ENCODE measurements at regions not wholly inside any gene's neighbourhood (a gene's known extent, or its start where the extent isn't known, plus 50 kb on each side); places are given as distances from the start of the nearest gene placed in this dataset.
"Not testable (repeated sequence)": the region's sequence is repeated elsewhere in the genome, so short reads cannot be mapped to it uniquely, and the experiment has no call there.

GRCh38 chr3:68535782-68536181 lies 396.6 kb downstream of the TAFA4 start:
- Histone ChIP-seq H3K9ac (ENCODE audit: insufficient read depth in 1 of 2, low read length in 2 of 2) (no peak overlapping the region), H3K9me3 (ENCODE audit: control insufficient read depth in 4 of 4, insufficient read depth in 3 of 4, low read length in 3 of 4) (peaks cover 0 to 3% (median 0%) of the 10 kb centered on the region in 4 donors), H3K27ac (ENCODE audit: low read depth in 1 of 2, low read length in 1 of 2) (no peak overlapping the region), H3K36me3 (ENCODE audit: control insufficient read depth in 4 of 4, insufficient read depth in 4 of 4, low read length in 4 of 4) (no peaks in the 10 kb centered on the region), H3K27me3 (ENCODE audit: control insufficient read depth in 3 of 3, insufficient read depth in 3 of 3, low read length in 2 of 3) (no peaks in the 10 kb centered on the region), H3K4me1 (ENCODE audit: control insufficient read depth in 5 of 5, insufficient read depth in 5 of 5, low read length in 5 of 5) (peaks cover 0 to 1% (median 0%) of the 10 kb centered on the region in 5 donors), H3K4me3 (no peak overlapping the region)
- no peak for TF ChIP-seq CTCF (IDR thresholded peaks at IDR 0.05; ENCODE audit: control extremely low read depth, extremely low read depth)
- no peak for DNase-seq
- ATAC-seq (ENCODE audit: insufficient read depth, low FRiP score) = no peak

GRCh38 chr3:68523330-68523729 lies 409.0 kb downstream of the TAFA4 start:
- Histone ChIP-seq H3K9me3 (ENCODE audit: control insufficient read depth in 4 of 4, insufficient read depth in 3 of 4, low read length in 3 of 4) (no peaks in the 10 kb centered on the region), H3K27ac (ENCODE audit: low read depth in 1 of 2, low read length in 1 of 2) (no peak overlapping the region), H3K36me3 (ENCODE audit: control insufficient read depth in 4 of 4, insufficient read depth in 4 of 4, low read length in 4 of 4) (no peaks in the 10 kb centered on the region), H3K4me3 (no peak overlapping the region), H3K27me3 (ENCODE audit: control insufficient read depth in 3 of 3, insufficient read depth in 3 of 3, low read length in 2 of 3) (no peaks in the 10 kb centered on the region), H3K9ac (ENCODE audit: insufficient read depth in 1 of 2, low read length in 2 of 2) (no peak overlapping the region), H3K4me1 (ENCODE audit: control insufficient read depth in 5 of 5, insufficient read depth in 5 of 5, low read length in 5 of 5) (no peaks in the 10 kb centered on the region)
- no peak for TF ChIP-seq CTCF (IDR thresholded peaks at IDR 0.05; ENCODE audit: control extremely low read depth, extremely low read depth)
- DNase-seq (no peak), ATAC-seq (ENCODE audit: insufficient read depth, low FRiP score) (no peak)

GRCh38 chr3:68515237-68515636 lies 417.1 kb downstream of the TAFA4 start:
- no peaks in the 10 kb centered on the region for H3K4me1 ChIP-seq (ENCODE audit: control insufficient read depth in 5 of 5, insufficient read depth in 5 of 5, low read length in 5 of 5)
- no peaks in the 10 kb centered on the region for H3K9me3 ChIP-seq (ENCODE audit: control insufficient read depth in 4 of 4, insufficient read depth in 3 of 4, low read length in 3 of 4)
- ATAC-seq (ENCODE audit: insufficient read depth, low FRiP score) = no peak
- no peaks in the 10 kb centered on the region for H3K36me3 ChIP-seq (ENCODE audit: control insufficient read depth in 4 of 4, insufficient read depth in 4 of 4, low read length in 4 of 4)
- 63 to 78% methylated on average over 1 of the region's 1 CpG for WGBS, 2 donors
- TF ChIP-seq CTCF (IDR thresholded peaks at IDR 0.05; ENCODE audit: control extremely low read depth, extremely low read depth) = no peak
- H3K27ac ChIP-seq (ENCODE audit: low read depth in 1 of 2, low read length in 1 of 2) = no peak overlapping the region
- no peak overlapping the region for H3K9ac ChIP-seq (ENCODE audit: insufficient read depth in 1 of 2, low read length in 2 of 2)
- DNase-seq = no peak
- H3K4me3 ChIP-seq = no peak overlapping the region
- H3K27me3 ChIP-seq (ENCODE audit: control insufficient read depth in 3 of 3, insufficient read depth in 3 of 3, low read length in 2 of 3) = no peaks in the 10 kb centered on the region

DNA sequence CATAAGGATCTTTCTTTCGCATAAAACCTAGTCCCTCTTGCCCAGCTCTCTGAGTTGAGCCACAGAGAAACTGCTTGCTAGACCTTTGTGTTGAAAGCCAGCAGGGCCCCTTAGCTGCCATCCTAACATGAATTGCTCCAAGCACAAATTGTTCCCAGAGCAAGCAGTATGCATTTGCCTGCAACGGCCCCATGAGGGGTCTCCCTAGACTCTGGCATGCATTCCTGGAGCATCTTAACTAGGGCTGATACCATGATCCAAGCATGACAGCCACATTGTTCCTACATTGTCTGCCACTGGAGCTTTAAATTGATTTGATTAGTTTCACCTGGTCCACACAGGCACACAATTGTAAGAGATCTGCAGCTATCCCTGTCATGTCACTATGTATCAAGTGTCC lies 428.1 kb downstream of the TAFA4 start:
- H3K27me3 ChIP-seq (ENCODE audit: control insufficient read depth in 3 of 3, insufficient read depth in 3 of 3, low read length in 2 of 3) = no peaks in the 10 kb centered on the region
- no peak overlapping the region for H3K4me3 ChIP-seq
- no peaks in the 10 kb centered on the region for H3K36me3 ChIP-seq (ENCODE audit: control insufficient read depth in 4 of 4, insufficient read depth in 4 of 4, low read length in 4 of 4)
- ATAC-seq (ENCODE audit: insufficient read depth, low FRiP score) (no peak), DNase-seq (no peak)
- 42 to 61% methylated on average over 2 of the region's 2 CpGs for WGBS, 2 donors
- no peak overlapping the region for H3K27ac ChIP-seq (ENCODE audit: low read depth in 1 of 2, low read length in 1 of 2)
- TF ChIP-seq CTCF (IDR thresholded peaks at IDR 0.05; ENCODE audit: control extremely low read depth, extremely low read depth) = no peak
- no peaks in the 10 kb centered on the region for H3K4me1 ChIP-seq (ENCODE audit: control insufficient read depth in 5 of 5, insufficient read depth in 5 of 5, low read length in 5 of 5)
- H3K9ac ChIP-seq (ENCODE audit: insufficient read depth in 1 of 2, low read length in 2 of 2) = no peak overlapping the region
- peaks cover 0 to 8% (median 3%) of the 10 kb centered on the region in 4 donors for H3K9me3 ChIP-seq (ENCODE audit: control insufficient read depth in 4 of 4, insufficient read depth in 3 of 4, low read length in 3 of 4)

- 90 to 92% methylated on average over 1 of the region's 1 CpG for WGBS, 2 donors
- not testable (repeated sequence) for H3K27ac ChIP-seq (ENCODE audit: low read depth in 1 of 2, low read length in 1 of 2); H3K4me3 ChIP-seq; H3K27me3 ChIP-seq (ENCODE audit: control insufficient read depth in 3 of 3, insufficient read depth in 3 of 3, low read length in 2 of 3); H3K36me3 ChIP-seq (ENCODE audit: control insufficient read depth in 4 of 4, insufficient read depth in 4 of 4, low read length in 4 of 4); ATAC-seq (ENCODE audit: insufficient read depth, low FRiP score); H3K9ac ChIP-seq (ENCODE audit: insufficient read depth in 1 of 2, low read length in 2 of 2); DNase-seq; H3K9me3 ChIP-seq (ENCODE audit: control insufficient read depth in 4 of 4, insufficient read depth in 3 of 4, low read length in 3 of 4)
- peaks cover 0 to 29% (median 0%) of the 10 kb centered on the region in 5 donors for H3K4me1 ChIP-seq (ENCODE audit: control insufficient read depth in 5 of 5, insufficient read depth in 5 of 5, low read length in 5 of 5)
Measured at GRCh38 chr3:68485845-68486244, 446.5 kb downstream of the TAFA4 start.
